HCT116 (cell line): ENCODE measurements at regions not wholly inside any gene's neighbourhood (a gene's known extent, or its start where the extent isn't known, plus 50 kb on each side); places are given as distances from the start of the nearest gene placed in this dataset.

ENCODE experiments used
- ATAC-seq: fragments of 200-7000 bp; cut with Tn5 transposase; 2 replicates; pipeline ENCODE4 v1.9.1; 2020; ENCODE audit warnings: mild to moderate bottlenecking, moderate library complexity
- BruUV-seq: library from RNA; stranded (reverse); fragments of 400-500 nt; replicated peaks from 2 replicates; lab custom pipeline; 2021; lab: Mats Ljungman, UMichigan
- CTCF ChIA-PET: fragments of 300-600 bp; sonication (Branson Sonifier 250); formaldehyde crosslinking; loops from one replicate; lab custom pipeline; 2021; ENCODE audit warnings: antibody characterized with exemption; lab: Charles Lee
- POLR2A ChIA-PET: fragments of 300-600, 350-600 bp; sonication (Branson Sonifier 250); formaldehyde crosslinking; loops from one replicate; lab custom pipeline; 2021; ENCODE audit warnings: antibody characterized with exemption; lab: Charles Lee
- RAD21 ChIA-PET, 2 experiments: fragments of 300-600 bp; sonication (Branson Sonifier 250); formaldehyde crosslinking; loops; one replicate each; lab custom pipeline; 2023; ENCODE audit warnings: low total read pairs in 2 of 2; ENCODE audit not compliant: uncharacterized antibody in 2 of 2, unreplicated experiment in 2 of 2, low non-redundant PET in 1 of 2; lab: Charles Lee
- DNase-seq: peaks from one replicate; pipeline ENCODE4 v3.0.0-alpha.2; 2010; ENCODE audit warnings: low read depth, low spot score
- H2AFZ ChIP-seq: fragments of 200-600 bp; shearing (Covaris generic), sonication (generic); 2 replicates; pipeline ENCODE4 v1.6.1; 2017; ENCODE audit warnings: low read depth, mixed run types, mixed read lengths, antibody characterized with exemption, low read length; ENCODE audit not compliant: poor library complexity, severe bottlenecking
- H3K27ac ChIP-seq: 2 replicates; pipeline ENCODE4 v1.5.1; 2012; ENCODE audit warnings: low read depth, low read length
- H3K27me3 ChIP-seq: fragments of 200-600 bp; sonication (generic); 2 replicates; pipeline ENCODE4 v1.6.1; 2016; ENCODE audit warnings: mixed run types, low read length, mixed read lengths; ENCODE audit not compliant: insufficient read depth
- H3K36me3 ChIP-seq, 2 experiments: fragments of 200-500 bp in 1 of 2; fragments of 200-600 bp in 1 of 2; sonication (Bioruptor generic) in 1 of 2; sonication (generic) in 1 of 2; 2 replicates each; pipeline versions ENCODE4 v1.5.1 to v1.6.1; 2014 to 2016; ENCODE audit warnings: low read length in 2 of 2, inconsistent platforms in 1 of 2, mixed read lengths in 1 of 2, mixed run types in 1 of 2; ENCODE audit not compliant: insufficient read depth in 2 of 2, control insufficient read depth in 1 of 2
- H3K4me1 ChIP-seq, 2 experiments: fragments of 200-600 bp in 1 of 2; sonication (generic) in 1 of 2; 2 replicates each; pipeline versions ENCODE4 v1.5.1 to v1.6.1; 2012 to 2017; ENCODE audit warnings: low read length in 2 of 2, inconsistent platforms in 1 of 2, mild to moderate bottlenecking in 1 of 2, mixed read lengths in 1 of 2, mixed run types in 1 of 2, moderate library complexity in 1 of 2; ENCODE audit not compliant: insufficient read depth in 2 of 2, control insufficient read depth in 1 of 2
- H3K4me2 ChIP-seq: fragments of 200-600 bp; sonication (generic); 2 replicates; pipeline ENCODE4 v1.6.1; 2017; ENCODE audit warnings: mixed run types, low read length, mixed read lengths
- H3K4me3 ChIP-seq, 2 experiments: fragments of 200-600 bp in 1 of 2; sonication (generic) in 1 of 2; replicated peaks in 1 of 2; 2 replicates each; pipeline ENCODE4 v1.5.1; 2011 to 2016; ENCODE audit warnings: low read length in 2 of 2, control low read depth in 1 of 2, low read depth in 1 of 2, mild to moderate bottlenecking in 1 of 2, mixed read lengths in 1 of 2, mixed run types in 1 of 2
- H3K79me2 ChIP-seq: fragments of 200-600 bp; sonication (generic); 2 replicates; pipeline ENCODE4 v1.6.1; 2017; ENCODE audit warnings: mild to moderate bottlenecking, mixed run types, low read length, moderate library complexity, mixed read lengths; ENCODE audit not compliant: insufficient read depth
- H3K9ac ChIP-seq: fragments of 200-600 bp; sonication (generic); 2 replicates; pipeline ENCODE4 v1.6.1; 2016; ENCODE audit warnings: low read length, mixed read lengths
- H3K9me2 ChIP-seq: fragments of 200-600 bp; sonication (generic), shearing (Covaris generic); 2 replicates; pipeline ENCODE4 v1.6.1; 2017; ENCODE audit warnings: mixed run types, mild to moderate bottlenecking, moderate library complexity; ENCODE audit not compliant: insufficient read depth
- H3K9me3 ChIP-seq, 2 experiments: fragments of 200-500 bp in 1 of 2; fragments of 200-600 bp in 1 of 2; sonication (Bioruptor generic) in 1 of 2; sonication (generic) in 1 of 2; 2 replicates each; pipeline ENCODE4 v1.6.1; 2014 to 2017; ENCODE audit warnings: low read length in 2 of 2, mixed read lengths in 2 of 2, inconsistent platforms in 1 of 2, low read depth in 1 of 2, mild to moderate bottlenecking in 1 of 2, mixed run types in 1 of 2, moderate library complexity in 1 of 2; ENCODE audit not compliant: control insufficient read depth in 1 of 2, insufficient read depth in 1 of 2
- H4K20me1 ChIP-seq: fragments of 200-600 bp; sonication (generic), shearing (Covaris generic); 2 replicates; pipeline ENCODE4 v1.6.1; 2017; ENCODE audit warnings: mixed run types, mild to moderate bottlenecking, moderate library complexity; ENCODE audit not compliant: insufficient read depth
- ELF1 ChIP-seq: IDR thresholded peaks from 2 replicates; pipeline ENCODE4 v1.6.1; 2012; ENCODE audit warnings: low read depth, borderline replicate concordance
- EZH2phosphoT487 ChIP-seq: fragments of 200-600 bp; IDR thresholded peaks from 2 replicates; pipeline ENCODE4 v1.6.1; 2018; ENCODE audit warnings: antibody characterized with exemption, borderline replicate concordance
- FOSL1 ChIP-seq: IDR thresholded peaks from 2 replicates; pipeline ENCODE4 v1.6.1; 2012; ENCODE audit warnings: low read depth
- POLR2AphosphoS5 ChIP-seq: IDR thresholded peaks from 2 replicates; pipeline ENCODE4 v1.6.1; 2011; ENCODE audit warnings: mild to moderate bottlenecking, low read depth, low read length, moderate library complexity
- SIN3A ChIP-seq: IDR thresholded peaks from 2 replicates; pipeline ENCODE4 v1.6.1; 2012; ENCODE audit warnings: low read depth
- SP1 ChIP-seq: IDR thresholded peaks from 2 replicates; pipeline ENCODE4 v1.6.1; 2012; ENCODE audit warnings: low read depth
- TCF7L2 ChIP-seq: IDR thresholded peaks from 2 replicates; pipeline ENCODE4 v1.7.0; 2011; ENCODE audit warnings: borderline replicate concordance, inconsistent platforms; ENCODE audit not compliant: insufficient read depth, insufficient read length; ENCODE audit errors: extremely low read depth
- YY1 ChIP-seq: IDR thresholded peaks from 2 replicates; pipeline ENCODE4 v1.6.1; 2011; ENCODE audit warnings: low read length, low read depth, moderate library complexity, mild to moderate bottlenecking; ENCODE audit not compliant: insufficient replicate concordance; ENCODE audit errors: extremely low read depth
- ZFX ChIP-seq: fragments of 450-650 bp; IDR thresholded peaks from 2 replicates; pipeline ENCODE4 v1.6.1; 2017
- intact Hi-C: fragments of 100-400 bp; cut with micrococcal nuclease; formaldehyde crosslinking; loops from 2 replicates; pipeline ENCODE4 v1.10.0; 2022
- TF ChIP-seq, protein P1 (sequence below): IDR thresholded peaks from 2 replicates; pipeline ENCODE4 v1.6.1; 2011; ENCODE audit warnings: mild to moderate bottlenecking, low read length, moderate library complexity; ENCODE audit not compliant: insufficient replicate concordance; ENCODE audit errors: extremely low read depth
- TF ChIP-seq, protein P2 (sequence below): IDR thresholded peaks from 2 replicates; pipeline ENCODE4 v1.6.1; 2012
- TF ChIP-seq, protein P3 (sequence below): IDR thresholded peaks from 2 replicates; pipeline ENCODE4 v1.6.1; 2012; ENCODE audit warnings: low read depth

DNA sequence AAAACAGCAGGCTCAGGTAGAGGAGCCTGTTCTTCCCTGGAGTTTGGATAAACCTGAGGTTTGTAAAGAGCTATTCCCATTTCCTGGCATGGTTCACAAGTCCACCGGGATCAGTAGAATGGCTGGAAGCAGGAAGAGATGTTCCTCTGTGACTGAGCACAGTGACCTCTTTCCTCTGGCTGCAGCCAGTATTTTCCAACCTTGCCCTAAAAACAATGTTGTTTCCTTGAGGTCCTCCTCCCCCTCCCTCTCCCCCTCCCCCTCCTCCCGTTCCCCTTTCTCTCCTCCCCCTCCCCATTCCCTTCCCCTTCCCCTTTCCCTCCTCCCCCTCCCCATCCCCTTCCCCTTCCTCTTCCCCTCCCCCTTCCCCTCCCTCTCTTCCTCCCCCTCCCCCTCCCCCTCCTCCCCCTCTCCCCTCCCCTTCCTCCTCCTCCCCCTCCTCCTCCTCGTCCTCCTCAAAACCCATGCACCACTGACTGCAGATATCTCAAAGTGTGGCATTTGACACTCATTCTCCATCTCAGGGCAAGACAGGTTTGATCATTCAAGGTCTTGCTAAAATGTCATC, 58.9 kb upstream of the MON1B start:
- Histone ChIP-seq H3K4me3 (no peak overlapping the region), H2AFZ (no peak overlapping the region), H3K4me2 (no peak overlapping the region), H3K9me3 (no peaks in the 10 kb centered on the region), H3K9ac (no peak overlapping the region), H4K20me1 (no peaks in the 10 kb centered on the region), H3K79me2 (no peaks in the 10 kb centered on the region), H3K27me3 (peaks cover 37% of the 10 kb centered on the region), H3K9me2 (no peaks in the 10 kb centered on the region), H3K27ac (no peak overlapping the region), H3K36me3 (no peaks in the 10 kb centered on the region), H3K4me1 (no peaks in the 10 kb centered on the region)
- ChIA-PET RAD21 (no interaction called here), CTCF (no interaction called here), POLR2A (no interaction called here)
- ATAC-seq: no peak
- TF ChIP-seq YY1 (no peak), SIN3A (no peak), SP1 (no peak), EZH2phosphoT487 (no peak), FOSL1 (no peak), TCF7L2 (no peak), POLR2AphosphoS5 (no peak), ZFX (no peak), ELF1 (no peak)
- TF ChIP-seq, protein P1, sequence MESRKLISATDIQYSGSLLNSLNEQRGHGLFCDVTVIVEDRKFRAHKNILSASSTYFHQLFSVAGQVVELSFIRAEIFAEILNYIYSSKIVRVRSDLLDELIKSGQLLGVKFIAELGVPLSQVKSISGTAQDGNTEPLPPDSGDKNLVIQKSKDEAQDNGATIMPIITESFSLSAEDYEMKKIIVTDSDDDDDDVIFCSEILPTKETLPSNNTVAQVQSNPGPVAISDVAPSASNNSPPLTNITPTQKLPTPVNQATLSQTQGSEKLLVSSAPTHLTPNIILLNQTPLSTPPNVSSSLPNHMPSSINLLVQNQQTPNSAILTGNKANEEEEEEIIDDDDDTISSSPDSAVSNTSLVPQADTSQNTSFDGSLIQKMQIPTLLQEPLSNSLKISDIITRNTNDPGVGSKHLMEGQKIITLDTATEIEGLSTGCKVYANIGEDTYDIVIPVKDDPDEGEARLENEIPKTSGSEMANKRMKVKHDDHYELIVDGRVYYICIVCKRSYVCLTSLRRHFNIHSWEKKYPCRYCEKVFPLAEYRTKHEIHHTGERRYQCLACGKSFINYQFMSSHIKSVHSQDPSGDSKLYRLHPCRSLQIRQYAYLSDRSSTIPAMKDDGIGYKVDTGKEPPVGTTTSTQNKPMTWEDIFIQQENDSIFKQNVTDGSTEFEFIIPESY: no peak
- TF ChIP-seq, protein P2, sequence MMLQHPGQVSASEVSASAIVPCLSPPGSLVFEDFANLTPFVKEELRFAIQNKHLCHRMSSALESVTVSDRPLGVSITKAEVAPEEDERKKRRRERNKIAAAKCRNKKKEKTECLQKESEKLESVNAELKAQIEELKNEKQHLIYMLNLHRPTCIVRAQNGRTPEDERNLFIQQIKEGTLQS: no peak
- TF ChIP-seq, protein P3, sequence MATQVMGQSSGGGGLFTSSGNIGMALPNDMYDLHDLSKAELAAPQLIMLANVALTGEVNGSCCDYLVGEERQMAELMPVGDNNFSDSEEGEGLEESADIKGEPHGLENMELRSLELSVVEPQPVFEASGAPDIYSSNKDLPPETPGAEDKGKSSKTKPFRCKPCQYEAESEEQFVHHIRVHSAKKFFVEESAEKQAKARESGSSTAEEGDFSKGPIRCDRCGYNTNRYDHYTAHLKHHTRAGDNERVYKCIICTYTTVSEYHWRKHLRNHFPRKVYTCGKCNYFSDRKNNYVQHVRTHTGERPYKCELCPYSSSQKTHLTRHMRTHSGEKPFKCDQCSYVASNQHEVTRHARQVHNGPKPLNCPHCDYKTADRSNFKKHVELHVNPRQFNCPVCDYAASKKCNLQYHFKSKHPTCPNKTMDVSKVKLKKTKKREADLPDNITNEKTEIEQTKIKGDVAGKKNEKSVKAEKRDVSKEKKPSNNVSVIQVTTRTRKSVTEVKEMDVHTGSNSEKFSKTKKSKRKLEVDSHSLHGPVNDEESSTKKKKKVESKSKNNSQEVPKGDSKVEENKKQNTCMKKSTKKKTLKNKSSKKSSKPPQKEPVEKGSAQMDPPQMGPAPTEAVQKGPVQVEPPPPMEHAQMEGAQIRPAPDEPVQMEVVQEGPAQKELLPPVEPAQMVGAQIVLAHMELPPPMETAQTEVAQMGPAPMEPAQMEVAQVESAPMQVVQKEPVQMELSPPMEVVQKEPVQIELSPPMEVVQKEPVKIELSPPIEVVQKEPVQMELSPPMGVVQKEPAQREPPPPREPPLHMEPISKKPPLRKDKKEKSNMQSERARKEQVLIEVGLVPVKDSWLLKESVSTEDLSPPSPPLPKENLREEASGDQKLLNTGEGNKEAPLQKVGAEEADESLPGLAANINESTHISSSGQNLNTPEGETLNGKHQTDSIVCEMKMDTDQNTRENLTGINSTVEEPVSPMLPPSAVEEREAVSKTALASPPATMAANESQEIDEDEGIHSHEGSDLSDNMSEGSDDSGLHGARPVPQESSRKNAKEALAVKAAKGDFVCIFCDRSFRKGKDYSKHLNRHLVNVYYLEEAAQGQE: no peak
- no TSS peak for BruUV-seq
- intact Hi-C loops: no loop called here
- no peak for DNase-seq
